GM13976 (cell line): ENCODE measurements at regions not wholly inside any gene's neighbourhood (a gene's known extent, or its start where the extent isn't known, plus 50 kb on each side); places are given as distances from the start of the nearest gene placed in this dataset.

Experiments used
- DNase-seq: peaks from one replicate; pipeline ENCODE4 v3.0.0; 2012; ENCODE audit warnings: low spot score
- CTCF ChIP-seq: IDR thresholded peaks from 2 replicates; pipeline ENCODE4 v1.5.1; 2012; ENCODE audit warnings: borderline replicate concordance, mild to moderate bottlenecking; ENCODE audit not compliant: insufficient read depth; ENCODE audit errors: extremely low read depth, missing control alignments, control extremely low read depth
- in situ Hi-C: fragments of 300-500 bp; cut with MboI; formaldehyde crosslinking; loops from one replicate; pipeline ENCODE4 v1.12.0; 2022; ENCODE audit warnings: low sequenced_read_pairs, mixed read lengths, inconsistent platforms; ENCODE audit not compliant: unreplicated experiment

- in situ Hi-C loops = no loop called here
- no peak for TF ChIP-seq CTCF
- DNase-seq = no peak
Measured at GRCh38 chr6:144883915-144884314, 598.8 kb downstream of the UTRN start.

- in situ Hi-C loops = no loop called here
- TF ChIP-seq CTCF = no peak
Measured at GRCh38 chr6:144885817-144886216, 600.7 kb downstream of the UTRN start.

GRCh38 chr6:144886682-144887081 lies 601.5 kb downstream of the UTRN start:
- in situ Hi-C loops = no loop called here
- no peak for DNase-seq
- no peak for TF ChIP-seq CTCF

More at GRCh38 chr6:144885817-144886216, 600.7 kb downstream of the UTRN start:
- DNase-seq = no peak

DNA sequence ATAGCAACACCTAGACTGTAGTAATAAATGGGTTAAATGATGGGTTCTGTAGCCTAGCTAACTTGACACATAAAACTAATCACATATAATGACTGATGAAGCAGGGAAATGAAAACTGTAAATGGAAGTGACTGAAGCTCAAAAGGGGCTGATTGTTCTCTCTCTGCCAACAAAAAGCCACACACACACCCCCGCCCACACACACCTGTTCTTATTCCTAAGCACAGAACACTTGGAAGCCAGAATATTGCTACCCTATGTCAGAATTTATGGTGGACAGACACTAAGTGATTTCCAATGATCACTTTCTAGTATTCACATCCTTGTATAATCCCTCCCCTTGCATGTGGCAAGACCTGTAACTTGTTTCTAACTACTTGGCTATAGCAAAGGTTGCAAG lies 603.5 kb downstream of the UTRN start:
- no peak for TF ChIP-seq CTCF
- DNase-seq = no peak
- in situ Hi-C loops = no loop called here

DNA sequence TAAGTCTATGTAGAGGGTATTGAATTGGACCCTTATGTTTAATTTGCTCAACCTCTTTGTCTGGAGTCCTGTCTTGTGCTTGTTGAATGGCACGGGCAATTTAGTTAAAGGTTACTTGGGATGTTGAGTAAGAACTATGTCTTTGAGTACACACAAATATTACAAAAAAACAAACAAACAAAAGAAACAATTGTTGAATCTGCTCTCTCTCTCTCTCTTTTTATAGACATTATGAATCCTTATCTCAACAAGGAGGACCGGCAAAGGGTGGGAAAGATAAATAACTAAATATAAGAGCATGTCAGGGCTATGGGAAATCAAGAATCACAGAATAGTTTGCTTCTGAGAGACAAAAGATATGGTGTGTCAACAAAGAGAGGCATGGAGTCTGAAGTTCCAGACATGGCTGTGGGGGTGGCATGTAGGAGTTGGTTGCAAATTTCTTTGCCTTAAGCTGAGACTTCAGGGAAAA lies 608.6 kb downstream of the UTRN start:
- DNase-seq = no peak
- in situ Hi-C loops = no loop called here
- no peak for TF ChIP-seq CTCF

DNA sequence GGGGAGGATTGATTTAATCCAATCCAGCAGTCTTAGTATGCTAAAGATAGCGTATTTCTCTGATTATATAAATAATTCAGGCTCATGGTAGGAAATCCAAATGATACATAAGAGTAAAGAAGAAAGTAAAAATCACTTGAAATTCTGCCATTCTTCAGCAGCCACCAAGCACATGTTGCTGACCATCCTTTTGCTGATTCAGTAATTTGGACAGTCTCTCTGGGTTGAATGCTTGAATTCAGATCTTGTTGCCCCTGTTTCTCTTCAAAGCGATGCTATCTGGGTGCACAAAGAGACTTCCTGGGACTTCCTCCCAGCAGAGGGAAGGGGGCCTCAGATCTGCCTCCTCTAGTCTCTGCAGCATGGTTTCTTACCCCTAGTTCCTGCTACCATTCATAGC lies 609.1 kb downstream of the UTRN start:
- in situ Hi-C loops = no loop called here
- TF ChIP-seq CTCF = no peak

More for the DNA sequence above, 609.1 kb downstream of the UTRN start:
- DNase-seq = no peak
